K562 (cell line): ENCODE measurements at regions not wholly inside any gene's neighbourhood (a gene's known extent, or its start where the extent isn't known, plus 50 kb on each side); places are given as distances from the start of the nearest gene placed in this dataset.

Experiments used
- ATAC-seq: fragments of 200-7000 bp; cut with Tn5 transposase; 3 replicates; pipeline ENCODE4 v1.9.1; 2020; ENCODE audit warnings: moderate library complexity
- BruUV-seq: library from RNA; stranded (reverse); fragments of 400-500 nt; replicated peaks from 2 replicates; lab custom pipeline; 2021; lab: Mats Ljungman, UMichigan
- CTCF ChIA-PET: fragments of 300-600 bp; formaldehyde crosslinking; extraction: SDS; loops from one replicate; lab custom pipeline; 2021; ENCODE audit warnings: low intra/inter-chr PET ratio; lab: Yijun Ruan, JAX
- POLR2A ChIA-PET: fragments of 300-600, 350-650 bp; sonication (Branson Sonifier 250); formaldehyde crosslinking; extraction: SDS; loops from one replicate; lab custom pipeline; 2021; ENCODE audit warnings: antibody characterized with exemption, inconsistent platforms; lab: Yijun Ruan, JAX
- DNase-seq, 4 experiments: peaks; one replicate each; pipeline versions ENCODE4 v3.0.0 to v3.0.0-alpha.2; 2011 to 2018; ENCODE audit warnings: low spot score in 3 of 4, mixed read lengths in 3 of 4; ENCODE audit errors: extremely low read depth in 1 of 4
- FAIRE-seq: peaks from 2 replicates; lab custom pipeline; 2011; peaks lifted over from hg19 to GRCh38; lab: Jason Lieb, UNC
- H2AFZ ChIP-seq: 2 replicates; pipeline ENCODE4 v1.6.0; 2011; ENCODE audit warnings: low read depth, low read length, control low read depth, inconsistent platforms
- H3K27ac ChIP-seq: fragments of 200-600 bp; 3 replicates; pipeline ENCODE4 v1.8.0; 2011; ENCODE audit warnings: low read depth, mild to moderate bottlenecking, control low read depth, inconsistent platforms, low read length, moderate library complexity, mixed read lengths; ENCODE audit errors: extremely low read depth
- H3K27me3 ChIP-seq, 2 experiments: fragments of 300-600 bp in 1 of 2; 2 replicates in 1 of 2; 3 replicates in 1 of 2; pipeline versions ENCODE4 v1.6.0 to v1.8.0; 2011; ENCODE audit warnings: inconsistent platforms in 2 of 2, low read length in 2 of 2, mild to moderate bottlenecking in 1 of 2, mixed read lengths in 1 of 2, moderate library complexity in 1 of 2; ENCODE audit not compliant: control insufficient read depth in 2 of 2, insufficient read depth in 2 of 2
- H3K36me3 ChIP-seq: fragments of 300-600 bp; 3 replicates; pipeline ENCODE4 v1.8.0; 2011; ENCODE audit warnings: mild to moderate bottlenecking, low read length, inconsistent platforms; ENCODE audit not compliant: control insufficient read depth, insufficient read depth
- H3K4me1 ChIP-seq, 2 experiments: fragments of 200-600 bp in 1 of 2; replicated peaks in 1 of 2; 2 replicates in 1 of 2; 3 replicates in 1 of 2; pipeline versions ENCODE4 v1.5.1 to v1.8.0; 2011; ENCODE audit warnings: inconsistent platforms in 2 of 2, low read length in 2 of 2, mild to moderate bottlenecking in 1 of 2, mixed read lengths in 1 of 2, moderate library complexity in 1 of 2; ENCODE audit not compliant: control insufficient read depth in 2 of 2, insufficient read depth in 2 of 2
- H3K4me2 ChIP-seq: 2 replicates; pipeline ENCODE4 v1.6.1; 2011; ENCODE audit warnings: low read length, control low read depth, inconsistent platforms, mixed read lengths; ENCODE audit not compliant: insufficient read depth
- H3K4me3 ChIP-seq: fragments of 200-600 bp; sonication (generic), shearing (Covaris generic); 2 replicates; pipeline ENCODE4 v1.5.1; 2016; ENCODE audit warnings: control low read depth, inconsistent platforms
- H3K79me2 ChIP-seq: fragments of 200-600 bp; 3 replicates; pipeline ENCODE4 v1.8.0; 2011; ENCODE audit warnings: low read length, inconsistent platforms; ENCODE audit not compliant: control insufficient read depth, insufficient read depth
- H3K9ac ChIP-seq, 2 experiments: 2 replicates each; pipeline versions ENCODE4 v1.6.0 to v1.6.1; 2011; ENCODE audit warnings: low read depth in 2 of 2, low read length in 2 of 2, control low read depth in 1 of 2, inconsistent platforms in 1 of 2, mild to moderate bottlenecking in 1 of 2, mixed read lengths in 1 of 2; ENCODE audit not compliant: insufficient read depth in 1 of 2
- H3K9me1 ChIP-seq: one replicate; pipeline ENCODE4 v1.6.0; 2011; ENCODE audit warnings: inconsistent platforms, mild to moderate bottlenecking, low read length, moderate library complexity; ENCODE audit not compliant: control insufficient read depth, insufficient read depth
- H3K9me3 ChIP-seq: replicated peaks from 2 replicates; pipeline ENCODE4 v1.5.1; 2011; ENCODE audit warnings: low read depth, low read length, inconsistent platforms; ENCODE audit not compliant: control insufficient read depth, insufficient read depth
- H4K20me1 ChIP-seq: replicated peaks from 2 replicates; pipeline ENCODE4 v1.6.1; 2011; ENCODE audit warnings: low read length, inconsistent platforms, mixed read lengths; ENCODE audit not compliant: control insufficient read depth, insufficient read depth
- HNRNPK ChIP-seq: fragments of 200-400 bp; formaldehyde crosslinking; IDR thresholded peaks from one replicate; pipeline ENCODE4 v1.6.1; 2018; ENCODE audit warnings: mild to moderate bottlenecking, low read depth, low read length; ENCODE audit not compliant: poor library complexity, severe bottlenecking
- REST ChIP-seq, 2 experiments: fragments of 450-650 bp; formaldehyde crosslinking in 1 of 2; IDR thresholded peaks; 2 replicates each; pipeline versions ENCODE4 v1.4.0 to v1.6.1; 2014 to 2020; ENCODE audit warnings: mild to moderate bottlenecking in 2 of 2, borderline replicate concordance in 1 of 2, low read depth in 1 of 2
- SRSF9 ChIP-seq: fragments of 200-400 bp; formaldehyde crosslinking; IDR thresholded peaks from 2 replicates; pipeline ENCODE4 v1.6.1; 2017; ENCODE audit warnings: low read depth, low read length, borderline replicate concordance
- WGBS: fragments of 100-300 bp; shearing (Covaris generic); methylation state at CpG from one replicate; pipeline ENCODE4 v1.1.6; 2016; ENCODE audit warnings: low coverage, mixed read lengths; ENCODE audit not compliant: insufficient coverage; ENCODE audit errors: missing lambda C conversion rate; 5-methylcytosine and 5-hydroxymethylcytosine counted together
- in situ Hi-C: fragments of 300-500 bp; cut with MboI; formaldehyde crosslinking; loops from 4 replicates; pipeline ENCODE4 v1.15.0; 2018; ENCODE audit warnings: inconsistent platforms, mixed read lengths
- intact Hi-C: fragments of 100-400 bp; cut with micrococcal nuclease; formaldehyde crosslinking; loops from 2 replicates; pipeline ENCODE4 v1.14.2; 2022

GRCh38 chr7:68576366-68576765 lies 1021.9 kb upstream of the AUTS2 start (continued):
- no peak for TF ChIP-seq REST (IDR thresholded peaks at IDR 0.05; ENCODE audit: borderline replicate concordance)
- TF ChIP-seq REST (CRISPR knock-in tag; IDR thresholded peaks at IDR 0.05; ENCODE audit: low read depth) = no peak

- Histone ChIP-seq H3K4me2 (no peak overlapping the region), H3K9ac (no peak overlapping the region), H3K36me3 (no peaks in the 10 kb centered on the region), H4K20me1 (no peaks in the 10 kb centered on the region), H3K4me1 (no peaks in the 10 kb centered on the region), H3K27ac (no peak overlapping the region), H3K79me2 (no peaks in the 10 kb centered on the region), H2AFZ (no peak overlapping the region), H3K9me3 (no peaks in the 10 kb centered on the region), H3K27me3 (no peaks in the 10 kb centered on the region), H3K9me1 (no peaks in the 10 kb centered on the region), H3K4me3 (no peak overlapping the region)
- ChIA-PET CTCF (no interaction called here), POLR2A (interaction anchor here (0.5 to 0.6 kb wide), 2 partner anchors 136 to 1577 kb away, joined by 3 read pairs; no protein-coding TSS in a partner anchor)
- FAIRE-seq (no peak), DNase-seq (no peak), ATAC-seq (no peak)
- peak; percentile 38 for TF ChIP-seq HNRNPK
- no peak for TF ChIP-seq SRSF9
- intact Hi-C loops = no loop called here
- WGBS = 0% methylated on average over 1 of the region's 1 CpG
- in situ Hi-C loops = no loop called here
- no TSS peak for BruUV-seq
These were observed 1016.9 kb upstream of the AUTS2 start for GRCh38 chr7:68581417-68581816.
